ENCODE measurements at regions not wholly inside any gene's neighbourhood (a gene's known extent, or its start where the extent isn't known, plus 50 kb on each side); places are given as distances from the start of the nearest gene placed in this dataset.

DNA sequence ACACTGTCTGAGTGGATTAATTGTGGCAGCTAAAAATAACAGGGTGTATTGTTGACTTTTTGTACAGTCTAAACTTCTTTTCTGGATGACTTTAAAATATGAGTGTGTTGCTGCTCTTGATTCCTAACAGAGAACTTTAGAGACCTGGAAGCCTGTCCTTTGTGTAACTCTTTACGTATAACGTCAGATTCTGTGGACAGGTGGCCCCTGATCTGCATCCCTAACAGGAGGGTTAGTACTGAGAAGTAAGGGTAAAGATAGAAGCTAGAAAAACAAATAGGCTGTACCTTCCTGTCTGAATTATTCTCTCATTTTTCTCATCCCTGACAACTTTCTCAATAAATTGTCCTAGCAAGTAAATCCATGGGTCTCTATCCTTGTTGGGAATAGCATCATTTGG is 105.7 kb upstream of the LIMCH1 start:
- no peak for DNase-seq
- no peak for TF ChIP-seq POLR2A (IDR thresholded peaks at IDR 0.05; ENCODE audit: low read length)
- no peak for TF ChIP-seq GATA1 (IDR thresholded peaks at IDR 0.05; ENCODE audit: low read depth, low read length)

DNA sequence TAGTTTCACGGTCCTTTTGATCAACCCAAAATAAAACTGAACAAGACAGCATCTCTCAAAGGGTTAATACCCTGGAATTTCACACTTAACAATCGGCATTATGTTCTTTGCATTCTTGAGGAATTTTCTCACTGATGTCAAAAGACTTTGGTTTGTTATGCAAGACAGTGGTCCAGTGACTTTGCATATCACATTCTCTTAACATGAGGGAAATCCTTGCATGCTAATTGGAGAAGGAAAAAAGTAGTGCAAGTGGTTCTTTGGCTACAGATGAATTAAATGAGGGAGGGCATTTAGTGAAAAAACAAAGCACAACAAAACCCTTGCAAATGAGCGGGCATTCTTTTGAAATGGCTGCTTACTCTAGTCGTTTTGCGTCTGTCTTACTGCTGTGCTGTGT is 105.1 kb upstream of the LIMCH1 start:
- TF ChIP-seq GATA1 (IDR thresholded peaks at IDR 0.05; ENCODE audit: low read depth, low read length) (no peak), POLR2A (IDR thresholded peaks at IDR 0.05; ENCODE audit: low read length) (no peak)
- no peak for DNase-seq

DNA sequence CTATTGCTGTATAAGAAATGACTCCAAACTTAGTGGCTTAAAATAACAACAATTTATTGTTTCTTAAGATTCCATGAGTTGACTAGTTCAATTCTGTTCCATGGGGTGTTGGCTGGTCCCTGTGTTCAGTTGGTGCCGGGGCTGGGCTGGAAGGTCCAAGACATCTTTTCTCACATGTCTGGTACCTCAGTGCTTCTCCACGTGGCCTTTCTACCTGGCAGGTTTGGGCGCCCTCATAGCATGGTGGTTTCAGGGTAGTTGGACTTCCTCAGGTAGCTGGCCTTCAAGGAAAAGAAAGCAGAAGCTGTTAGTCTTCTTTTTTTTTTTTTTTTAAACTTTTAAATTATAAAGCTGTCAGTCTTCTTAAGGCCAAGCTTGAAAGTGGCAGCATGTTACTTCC is 104.6 kb upstream of the LIMCH1 start:
- TF ChIP-seq POLR2A (IDR thresholded peaks at IDR 0.05; ENCODE audit: low read length) (no peak), GATA1 (IDR thresholded peaks at IDR 0.05; ENCODE audit: low read depth, low read length) (no peak)
- no peak for DNase-seq

DNA sequence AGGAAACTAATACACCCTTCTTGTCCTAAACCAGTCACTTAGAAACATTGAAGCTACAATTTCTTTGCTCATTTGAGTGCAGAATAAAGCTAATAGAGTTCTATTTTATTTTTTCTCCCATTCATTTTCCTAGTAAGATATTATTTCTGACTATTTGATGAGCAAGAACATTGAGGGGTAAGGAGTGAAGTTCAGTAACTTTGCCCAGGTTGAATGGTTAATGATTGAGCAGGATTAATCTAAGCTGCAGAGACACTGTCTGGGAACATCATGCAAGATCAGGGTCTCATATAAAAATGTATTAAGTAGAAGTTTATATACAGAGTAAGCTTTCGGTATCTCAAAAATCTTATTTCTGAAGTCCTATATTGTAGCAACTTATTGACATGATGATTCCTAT is 102.4 kb upstream of the LIMCH1 start:
- TF ChIP-seq GATA1 (IDR thresholded peaks at IDR 0.05; ENCODE audit: low read depth, low read length), result no peak
- no peak for TF ChIP-seq POLR2A (IDR thresholded peaks at IDR 0.05; ENCODE audit: low read length)

DNA sequence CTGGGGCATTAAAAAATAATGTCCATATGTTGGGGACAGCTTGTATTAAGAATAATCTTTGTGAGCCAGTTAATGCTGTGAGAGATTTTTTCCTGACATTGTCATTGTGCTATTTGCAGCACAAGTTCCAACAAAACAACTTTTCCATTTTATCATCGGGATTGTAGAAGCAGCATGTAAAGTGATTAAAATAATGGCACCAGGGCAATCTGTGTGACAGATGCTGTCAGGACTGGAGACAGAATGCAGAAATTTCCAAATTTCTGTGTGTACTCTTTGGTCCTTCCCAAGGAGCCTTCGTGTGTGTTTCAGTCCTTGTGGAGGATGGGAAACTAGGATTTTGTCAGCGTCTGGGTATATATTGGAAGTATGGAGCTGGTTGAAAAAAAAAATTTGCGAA is 101.5 kb upstream of the LIMCH1 start:
- TF ChIP-seq GATA1 (IDR thresholded peaks at IDR 0.05; ENCODE audit: low read depth, low read length), result no peak
- no peak for TF ChIP-seq POLR2A (IDR thresholded peaks at IDR 0.05; ENCODE audit: low read length)
- no peak for DNase-seq

More for the DNA sequence above, 102.4 kb upstream of the LIMCH1 start:
- no peak for DNase-seq

DNA sequence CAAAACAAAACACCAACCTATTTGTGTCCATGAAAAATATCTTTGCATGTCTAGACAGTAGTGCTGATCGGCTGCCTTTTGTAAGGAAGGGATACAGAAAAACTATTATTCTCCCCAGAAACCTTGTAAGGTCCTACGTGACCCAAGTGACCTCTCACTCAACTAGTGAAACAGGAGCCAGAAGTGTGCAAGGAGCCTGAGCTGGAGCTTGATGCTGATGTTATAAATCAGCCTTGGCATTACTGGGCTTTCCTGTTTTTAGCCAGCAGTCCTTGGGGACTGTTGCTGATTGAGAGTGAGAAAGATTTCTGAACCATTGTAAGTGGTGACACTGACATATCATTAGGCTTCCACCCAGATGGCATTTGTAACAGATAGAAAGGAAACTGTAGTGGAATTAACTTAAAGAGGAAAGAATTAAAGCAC is 100.8 kb upstream of the LIMCH1 start:
- DNase-seq, result no peak
- TF ChIP-seq POLR2A (IDR thresholded peaks at IDR 0.05; ENCODE audit: low read length), result no peak
- TF ChIP-seq GATA1 (IDR thresholded peaks at IDR 0.05; ENCODE audit: low read depth, low read length), result no peak

DNA sequence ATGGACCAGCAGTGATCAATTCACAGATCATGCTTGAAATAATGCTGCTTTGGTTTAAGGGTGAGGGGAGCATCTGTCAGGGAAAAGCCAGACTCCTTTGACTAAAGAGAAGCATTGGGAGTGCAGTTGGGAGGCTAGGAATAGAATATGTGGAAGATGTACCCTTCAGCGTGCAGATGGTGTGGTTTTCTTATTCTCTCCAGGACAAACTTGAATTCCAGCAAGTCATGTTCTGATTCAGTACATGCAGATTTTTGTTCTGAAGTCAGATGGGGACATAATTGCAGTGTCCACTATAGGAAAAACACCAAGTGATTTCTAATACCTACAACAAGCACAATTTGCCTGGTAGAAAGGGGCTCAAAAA is 99.0 kb upstream of the LIMCH1 start:
- no peak for DNase-seq
- no peak for TF ChIP-seq GATA1 (IDR thresholded peaks at IDR 0.05; ENCODE audit: low read depth, low read length)
- TF ChIP-seq POLR2A (IDR thresholded peaks at IDR 0.05; ENCODE audit: low read length), result no peak

DNA sequence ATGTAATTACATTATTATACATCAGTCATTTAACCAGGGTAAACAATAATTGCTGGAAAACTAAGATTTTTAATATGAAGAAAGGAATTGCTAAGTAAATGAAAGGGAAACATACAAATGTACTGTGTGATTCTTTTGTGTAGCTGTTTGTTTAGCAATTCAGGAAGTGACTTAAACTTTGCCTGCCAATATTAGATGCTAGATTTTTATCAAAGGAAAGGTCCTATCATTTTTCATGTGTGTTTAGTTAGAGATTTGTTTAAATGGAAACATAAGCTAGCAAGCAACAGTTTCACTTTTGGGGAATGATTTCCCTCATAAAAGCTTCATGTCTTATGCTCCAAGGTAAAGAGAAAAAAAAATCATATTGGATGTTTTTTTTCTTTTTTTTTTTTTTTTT is 95.1 kb upstream of the LIMCH1 start:
- no peak for TF ChIP-seq GATA1 (IDR thresholded peaks at IDR 0.05; ENCODE audit: low read depth, low read length)
- no peak for DNase-seq

DNA sequence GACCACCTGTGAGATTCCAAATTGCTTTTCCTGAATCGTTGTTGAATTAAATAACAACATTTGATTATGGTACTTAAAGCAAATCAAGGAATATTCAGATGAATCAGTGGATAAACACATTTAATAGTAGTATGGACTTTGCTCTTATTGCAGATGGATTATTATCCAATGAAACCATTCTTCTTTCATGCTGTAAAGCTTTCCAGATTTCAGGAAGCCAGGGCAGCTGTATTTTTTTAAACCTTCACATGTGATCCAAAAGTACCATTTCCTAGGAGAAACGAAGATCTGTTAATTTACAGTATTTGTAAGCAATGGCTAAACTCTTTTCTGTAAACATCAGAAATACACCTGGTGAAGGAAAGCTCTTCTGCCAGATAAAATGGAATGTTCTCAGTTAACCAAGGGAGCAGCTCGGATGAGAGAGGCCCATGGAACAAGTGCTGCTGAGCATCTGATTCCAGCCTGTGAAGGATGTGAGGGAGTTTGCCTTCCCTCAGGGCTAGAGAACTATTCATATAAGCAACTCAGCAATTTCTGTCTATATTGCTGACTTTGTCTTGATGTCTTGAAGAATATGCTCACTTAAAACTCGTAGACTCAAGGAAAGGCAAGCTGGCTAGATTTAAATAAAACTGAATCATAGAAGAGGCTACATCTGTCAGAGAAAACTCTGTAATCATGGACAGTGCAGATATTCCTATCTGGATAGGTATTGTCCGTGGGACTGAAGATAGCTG is 94.4 kb upstream of the LIMCH1 start:
- DNase-seq, result no peak
- TF ChIP-seq GATA1 (IDR thresholded peaks at IDR 0.05; ENCODE audit: low read depth, low read length) (no peak), POLR2A (IDR thresholded peaks at IDR 0.05; ENCODE audit: low read length) (no peak)

DNA sequence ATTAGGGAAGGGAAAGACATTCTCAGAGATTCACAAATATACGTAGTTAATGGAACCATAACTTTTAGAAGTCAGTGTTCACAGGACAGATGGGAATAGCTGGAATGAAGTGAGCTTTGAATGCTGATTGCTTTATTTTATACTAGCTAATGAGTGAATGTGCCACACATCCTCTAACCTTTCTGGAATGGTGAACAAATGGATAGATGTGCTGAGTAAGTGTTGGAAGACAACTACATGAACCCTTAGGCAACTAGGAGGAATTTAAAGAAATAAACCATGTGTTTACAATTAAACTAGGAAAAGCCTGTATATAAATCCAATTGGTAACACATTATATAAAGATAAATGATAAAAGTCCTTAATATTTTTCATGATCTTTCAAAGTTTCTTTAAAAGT is 91.6 kb upstream of the LIMCH1 start:
- TF ChIP-seq POLR2A (IDR thresholded peaks at IDR 0.05; ENCODE audit: low read length), result no peak
- TF ChIP-seq GATA1 (IDR thresholded peaks at IDR 0.05; ENCODE audit: low read depth, low read length), result no peak
- no peak for DNase-seq

DNA sequence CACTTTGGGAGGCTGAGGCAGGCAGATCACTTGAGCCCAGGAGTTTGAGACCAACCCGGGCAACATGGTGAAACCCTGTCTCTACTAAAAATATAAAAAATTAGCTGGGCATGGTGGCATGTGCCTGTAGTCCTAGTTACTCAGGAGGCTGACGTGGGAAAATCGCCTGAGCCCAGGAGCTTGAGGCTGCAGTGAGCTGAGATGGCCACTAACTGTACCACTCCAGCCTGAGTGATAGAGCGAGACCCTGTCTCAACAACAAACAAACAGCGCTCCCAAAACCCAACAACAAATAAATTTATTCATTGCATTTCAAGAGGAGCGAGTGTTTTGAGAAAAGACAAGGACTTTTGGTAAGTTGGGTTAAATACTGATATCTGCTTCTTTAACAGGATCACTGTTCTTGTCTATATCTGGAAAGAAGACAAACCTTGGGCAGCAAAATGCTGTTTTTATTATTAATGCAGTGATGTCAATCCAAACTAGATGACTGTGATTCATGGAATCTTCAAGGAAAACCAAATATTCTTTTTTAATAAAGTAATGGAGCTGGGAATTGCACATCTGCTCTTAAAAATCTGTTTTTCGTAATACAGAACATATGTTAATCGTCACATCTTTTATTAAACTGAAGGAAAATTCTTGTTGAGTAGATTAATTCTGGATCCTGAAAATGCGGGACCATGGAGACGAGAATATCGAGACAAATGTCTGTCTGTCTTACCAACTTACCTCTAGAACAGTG is 90.8 kb upstream of the LIMCH1 start:
- no peak for DNase-seq
- TF ChIP-seq GATA1 (IDR thresholded peaks at IDR 0.05; ENCODE audit: low read depth, low read length), result no peak
- TF ChIP-seq POLR2A (IDR thresholded peaks at IDR 0.05; ENCODE audit: low read length), result no peak

DNA sequence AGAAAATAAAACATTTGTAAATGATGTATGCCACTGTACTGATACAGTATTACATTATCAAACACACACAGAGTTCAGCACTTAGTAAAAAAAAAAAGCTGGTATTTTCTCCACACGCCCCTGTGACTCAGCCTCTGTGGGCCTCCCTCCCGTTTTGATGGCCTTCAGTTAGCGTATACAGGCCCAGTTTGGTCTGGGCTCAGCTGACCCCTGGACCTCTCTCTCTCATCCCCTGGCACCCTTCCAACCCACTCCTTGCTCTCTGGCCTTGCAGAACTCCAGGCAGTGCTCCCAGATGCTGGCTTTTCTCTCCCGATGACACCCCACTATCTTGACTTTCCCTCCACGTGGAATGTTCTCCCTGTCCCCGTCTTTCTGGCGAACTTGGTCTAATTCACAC is 89.0 kb upstream of the LIMCH1 start:
- TF ChIP-seq POLR2A (IDR thresholded peaks at IDR 0.05; ENCODE audit: low read length), result no peak
- no peak for TF ChIP-seq GATA1 (IDR thresholded peaks at IDR 0.05; ENCODE audit: low read depth, low read length)
- peak in 1 of 2 experiments; percentile 8 for DNase-seq

DNA sequence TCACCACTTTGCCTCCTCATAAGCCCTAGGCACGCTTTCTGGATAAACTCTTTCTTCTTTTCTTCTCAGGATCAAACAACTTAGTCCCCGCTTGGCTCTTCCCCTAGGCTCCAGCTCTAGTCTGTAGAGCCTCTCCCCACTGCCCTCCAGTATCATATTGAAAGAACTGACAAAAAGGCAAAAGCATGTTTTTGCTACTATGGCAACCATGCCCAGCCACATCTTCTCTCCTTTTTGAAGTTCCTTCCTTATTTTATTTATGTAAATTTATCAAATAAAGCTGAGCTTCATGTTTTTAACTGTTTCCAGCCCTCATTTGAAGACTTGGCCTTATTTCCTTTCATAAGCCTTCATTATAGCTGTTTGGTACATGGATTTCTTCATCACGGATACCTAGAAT is 86.0 kb upstream of the LIMCH1 start:
- no peak for TF ChIP-seq GATA1 (IDR thresholded peaks at IDR 0.05; ENCODE audit: low read depth, low read length)
- no peak for TF ChIP-seq POLR2A (IDR thresholded peaks at IDR 0.05; ENCODE audit: low read length)

DNA sequence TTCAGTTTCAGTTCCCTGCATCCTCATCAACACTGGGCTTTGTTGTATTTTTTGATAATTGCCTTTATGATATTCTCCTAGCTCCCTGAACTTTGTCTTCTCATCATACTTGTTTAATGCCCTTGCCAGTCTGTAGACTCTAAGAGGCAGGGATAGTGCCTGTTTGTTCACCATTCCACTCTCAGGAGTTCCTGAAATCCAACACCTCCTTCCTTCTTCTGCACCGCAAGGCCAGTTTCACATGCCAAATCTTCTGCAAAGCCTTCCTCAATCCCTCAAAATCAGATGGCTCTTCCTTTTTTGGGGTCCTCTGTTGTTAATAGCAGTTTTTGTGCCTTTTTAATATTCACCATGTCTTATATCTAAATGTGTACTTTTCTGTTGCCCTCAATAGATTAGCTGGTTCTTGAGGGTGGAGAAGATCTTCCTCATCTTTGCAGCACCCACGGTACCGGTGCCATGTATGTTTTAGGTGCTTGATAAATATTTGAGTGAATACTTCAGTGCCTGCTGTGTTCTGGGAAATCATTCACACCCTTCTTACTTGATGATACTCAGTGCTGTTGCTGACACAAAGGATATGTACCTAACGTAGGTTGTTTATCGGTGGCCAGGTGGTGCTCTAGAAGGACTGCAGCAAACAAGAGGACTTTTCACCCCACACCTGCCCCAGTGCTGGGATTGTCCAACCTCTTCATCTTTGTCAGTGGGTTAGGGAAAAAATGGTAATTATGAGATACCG is 85.3 kb upstream of the LIMCH1 start:
- no peak for DNase-seq
- TF ChIP-seq GATA1 (IDR thresholded peaks at IDR 0.05; ENCODE audit: low read depth, low read length) (no peak), POLR2A (IDR thresholded peaks at IDR 0.05; ENCODE audit: low read length) (no peak)

More for the DNA sequence above, 86.0 kb upstream of the LIMCH1 start:
- no peak for DNase-seq

All from erythroblast (primary cell).